MM.1S (cell line): ENCODE measurements at regions not wholly inside any gene's neighbourhood (a gene's known extent, or its start where the extent isn't known, plus 50 kb on each side); places are given as distances from the start of the nearest gene placed in this dataset.

Experiments used
- CTCF ChIP-seq: fragments of 300-600 bp; sonication (generic); IDR thresholded peaks from 2 replicates; pipeline ENCODE4 v1.5.1; 2016; ENCODE audit warnings: antibody characterized with exemption, low read length, mixed read lengths
- EZH2 ChIP-seq: fragments of 300-600 bp; sonication (generic); optimal IDR thresholded peaks from 2 replicates; pipeline ENCODE3; 2017; ENCODE audit warnings: low read depth, mild to moderate bottlenecking, antibody characterized with exemption, low read length, mixed read lengths

- TF ChIP-seq CTCF: no peak
- TF ChIP-seq EZH2: no peak
Observed at GRCh38 chr11:109236696-109237095, 185.3 kb upstream of the C11orf87 start.
